CD14-positive monocyte (primary cell): ENCODE measurements at regions not wholly inside any gene's neighbourhood (a gene's known extent, or its start where the extent isn't known, plus 50 kb on each side); places are given as distances from the start of the nearest gene placed in this dataset.

Experiments used
- DNase-seq, 3 donors: peaks; one replicate each; pipeline ENCODE4 v3.0.0-alpha.2; 2011 to 2022
- H2AFZ ChIP-seq: 2 replicates; pipeline ENCODE4 v1.6.0; 2012; ENCODE audit warnings: mild to moderate bottlenecking, low read depth, low read length, inconsistent platforms; ENCODE audit not compliant: insufficient read depth, poor library complexity, severe bottlenecking
- H3K27ac ChIP-seq, 2 donors: 1 replicate in 1 of 2; 2 replicates in 1 of 2; pipeline ENCODE4 v1.5.1; 2012 to 2013; ENCODE audit warnings: low read length in 2 of 2, control low read depth in 1 of 2, inconsistent platforms in 1 of 2, low read depth in 1 of 2, mild to moderate bottlenecking in 1 of 2
- H3K27me3 ChIP-seq, 2 donors: one replicate each; pipeline versions ENCODE4 v1.6.0 to v1.6.1; 2011 to 2013; ENCODE audit warnings: low read length in 2 of 2; ENCODE audit not compliant: control insufficient read depth in 2 of 2, insufficient read depth in 2 of 2
- H3K36me3 ChIP-seq, 2 donors: replicated peaks in 1 of 2; 1 replicate in 1 of 2; 2 replicates in 1 of 2; pipeline versions ENCODE4 v1.5.1 to v1.6.1; 2012 to 2013; ENCODE audit warnings: low read length in 2 of 2, control low read depth in 1 of 2, inconsistent platforms in 1 of 2, mild to moderate bottlenecking in 1 of 2; ENCODE audit not compliant: insufficient read depth in 2 of 2, control insufficient read depth in 1 of 2
- H3K4me1 ChIP-seq, 2 donors: 1 replicate in 1 of 2; 2 replicates in 1 of 2; pipeline versions ENCODE4 v1.5.1 to v1.6.1; 2012 to 2013; ENCODE audit warnings: low read length in 2 of 2, control low read depth in 1 of 2, inconsistent platforms in 1 of 2, mild to moderate bottlenecking in 1 of 2, moderate library complexity in 1 of 2; ENCODE audit not compliant: insufficient read depth in 2 of 2, control insufficient read depth in 1 of 2
- H3K4me2 ChIP-seq: replicated peaks from 2 replicates; pipeline ENCODE3; 2012; ENCODE audit warnings: low read length, moderate library complexity, mild to moderate bottlenecking; ENCODE audit not compliant: poor library complexity, severe bottlenecking; ENCODE audit errors: extremely low read depth
- H3K4me3 ChIP-seq, 3 experiments: fragments of 200-600 bp in 1 of 3; sonication (generic) in 1 of 3; replicated peaks in 1 of 3; 1 replicate in 2 of 3; 2 replicates in 1 of 3; pipeline ENCODE4 v1.5.1; 2011 to 2013; ENCODE audit warnings: low read length in 3 of 3, mild to moderate bottlenecking in 3 of 3, control low read depth in 2 of 3, low read depth in 2 of 3, inconsistent platforms in 1 of 3, moderate library complexity in 1 of 3
- H3K79me2 ChIP-seq: 2 replicates; pipeline ENCODE4 v1.6.0; 2012; ENCODE audit warnings: mild to moderate bottlenecking, control low read depth, inconsistent platforms, low read length, moderate library complexity; ENCODE audit not compliant: insufficient read depth
- H3K9ac ChIP-seq: 2 replicates; pipeline ENCODE4 v1.6.0; 2017; ENCODE audit warnings: low read length, mild to moderate bottlenecking; ENCODE audit not compliant: insufficient read depth, poor library complexity, severe bottlenecking
- H3K9me3 ChIP-seq, 2 donors: replicated peaks in 1 of 2; 1 replicate in 1 of 2; 2 replicates in 1 of 2; pipeline versions ENCODE4 v1.5.1 to v1.6.1; 2012 to 2013; ENCODE audit warnings: low read length in 2 of 2, control low read depth in 1 of 2; ENCODE audit not compliant: control insufficient read depth in 1 of 2, insufficient read depth in 1 of 2
- H4K20me1 ChIP-seq: 2 replicates; pipeline ENCODE4 v1.6.0; 2012; ENCODE audit warnings: mild to moderate bottlenecking, low read length, control low read depth, moderate library complexity; ENCODE audit not compliant: insufficient read depth
- H3K27ac Mint-ChIP-seq, 7 donors: one replicate each; pipeline ENCODE4 v1.8.0; 2020; ENCODE audit warnings: mild to moderate bottlenecking in 7 of 7, mixed read lengths in 7 of 7, moderate library complexity in 6 of 7, inconsistent platforms in 2 of 7
- H3K27me3 Mint-ChIP-seq, 3 donors: one replicate each; pipeline ENCODE4 v1.8.0; 2021 to 2022; ENCODE audit warnings: low read depth in 3 of 3, mild to moderate bottlenecking in 3 of 3, mixed read lengths in 3 of 3, moderate library complexity in 3 of 3, inconsistent platforms in 1 of 3
- H3K36me3 Mint-ChIP-seq, 2 donors: one replicate each; pipeline ENCODE4 v1.8.0; 2020; ENCODE audit warnings: mixed read lengths in 2 of 2, inconsistent platforms in 1 of 2, mild to moderate bottlenecking in 1 of 2
- H3K4me1 Mint-ChIP-seq: one replicate; pipeline ENCODE4 v1.8.0; 2020; ENCODE audit warnings: mild to moderate bottlenecking, mixed read lengths
- H3K4me3 Mint-ChIP-seq, 2 donors: one replicate each; pipeline ENCODE4 v1.8.0; 2020; ENCODE audit warnings: mild to moderate bottlenecking in 2 of 2, mixed read lengths in 2 of 2, moderate library complexity in 1 of 2
- H3K9me3 Mint-ChIP-seq, 7 donors: one replicate each; pipeline ENCODE4 v1.8.0; 2020 to 2022; ENCODE audit warnings: mixed read lengths in 7 of 7, mild to moderate bottlenecking in 6 of 7, moderate library complexity in 6 of 7, inconsistent platforms in 2 of 7
- WGBS: methylation state at CpG from one replicate; pipeline ENCODE4 v1.1.5; 2013; ENCODE audit warnings: missing lambda C conversion rate; ENCODE audit not compliant: insufficient coverage; 5-methylcytosine and 5-hydroxymethylcytosine counted together
- intact Hi-C, 2 donors: fragments of 100-400 bp; cut with micrococcal nuclease; formaldehyde crosslinking; loops; one replicate each; pipeline versions ENCODE4 v1.15.0 to v1.15.1; 2023
- TF ChIP-seq, protein P1 (sequence below): fragments of 200-600 bp; IDR thresholded peaks from one replicate; pipeline ENCODE4 v1.8.0; 2022; ENCODE audit warnings: antibody characterized with exemption, mild to moderate bottlenecking

DNA sequence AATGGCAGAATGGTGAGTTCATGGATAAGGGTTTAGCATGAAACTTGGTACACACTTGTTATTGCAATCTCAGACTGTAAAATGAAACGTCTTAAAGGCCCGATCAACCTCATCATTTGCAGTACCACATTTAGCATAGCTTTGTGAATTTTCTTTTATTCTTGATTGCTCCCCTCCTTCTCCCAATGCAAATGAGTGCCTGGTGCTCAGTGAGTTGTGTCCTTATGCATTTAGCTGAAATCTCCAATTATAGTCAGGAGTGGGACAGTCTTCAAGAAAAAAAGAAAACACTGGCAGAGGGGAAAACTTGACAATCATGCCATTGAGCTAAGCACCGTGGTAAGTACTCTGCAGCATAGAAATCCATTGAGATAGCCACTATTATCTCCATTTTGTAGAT is 161.0 kb upstream of the HMCN1 start:
- TF ChIP-seq, protein P1, sequence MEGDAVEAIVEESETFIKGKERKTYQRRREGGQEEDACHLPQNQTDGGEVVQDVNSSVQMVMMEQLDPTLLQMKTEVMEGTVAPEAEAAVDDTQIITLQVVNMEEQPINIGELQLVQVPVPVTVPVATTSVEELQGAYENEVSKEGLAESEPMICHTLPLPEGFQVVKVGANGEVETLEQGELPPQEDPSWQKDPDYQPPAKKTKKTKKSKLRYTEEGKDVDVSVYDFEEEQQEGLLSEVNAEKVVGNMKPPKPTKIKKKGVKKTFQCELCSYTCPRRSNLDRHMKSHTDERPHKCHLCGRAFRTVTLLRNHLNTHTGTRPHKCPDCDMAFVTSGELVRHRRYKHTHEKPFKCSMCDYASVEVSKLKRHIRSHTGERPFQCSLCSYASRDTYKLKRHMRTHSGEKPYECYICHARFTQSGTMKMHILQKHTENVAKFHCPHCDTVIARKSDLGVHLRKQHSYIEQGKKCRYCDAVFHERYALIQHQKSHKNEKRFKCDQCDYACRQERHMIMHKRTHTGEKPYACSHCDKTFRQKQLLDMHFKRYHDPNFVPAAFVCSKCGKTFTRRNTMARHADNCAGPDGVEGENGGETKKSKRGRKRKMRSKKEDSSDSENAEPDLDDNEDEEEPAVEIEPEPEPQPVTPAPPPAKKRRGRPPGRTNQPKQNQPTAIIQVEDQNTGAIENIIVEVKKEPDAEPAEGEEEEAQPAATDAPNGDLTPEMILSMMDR, result no peak
- peak overlapping the region in 1 of 2 donors; percentile 9 for H3K27ac ChIP-seq
- WGBS, result no CpG with 5 or more reads among the region's 3 CpGs

DNA sequence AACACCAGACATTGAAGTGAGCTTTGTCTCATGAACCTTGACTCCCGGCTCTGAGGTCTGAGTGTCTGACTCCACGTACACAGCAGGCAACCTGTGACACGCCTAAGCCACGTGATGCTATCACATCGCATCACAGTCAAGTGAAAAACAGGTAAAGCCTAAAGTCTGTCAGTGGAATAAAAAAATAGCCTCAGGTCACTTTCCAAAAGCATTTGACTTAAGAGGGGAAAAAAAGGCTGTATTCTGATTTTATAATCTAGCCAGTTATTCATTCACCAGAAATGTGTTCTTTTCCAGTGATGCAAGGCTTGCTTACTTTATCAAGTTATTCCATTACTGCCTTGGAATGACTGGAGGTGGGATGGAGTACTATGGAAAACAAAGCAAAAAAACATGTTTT is 163.2 kb upstream of the HMCN1 start:
- Histone ChIP-seq H3K4me2 (no peak overlapping the region), H3K4me3 (no peak overlapping the region), H2AFZ (no peak overlapping the region), H3K9ac (no peak overlapping the region), H3K79me2 (no peaks in the 10 kb centered on the region), H4K20me1 (no peaks in the 10 kb centered on the region), H3K27me3 (no peaks in the 10 kb centered on the region), H3K27ac (no peak overlapping the region), H3K36me3 (no peaks in the 10 kb centered on the region), H3K4me1 (peaks cover 40 to 50% of the 10 kb centered on the region in 2 donors), H3K9me3 (no peaks in the 10 kb centered on the region)
- 98% methylated on average over 5 of the region's 5 CpGs for WGBS
- intact Hi-C loops, result no loop called here
- TF ChIP-seq, protein P1, result no peak
- Mint-ChIP-seq H3K9me3 (peaks cover 2 to 9% (median 5%) of the 10 kb centered on the region in 7 donors), H3K4me1 (peaks cover 42% of the 10 kb centered on the region), H3K36me3 (peaks cover 0 to 3% of the 10 kb centered on the region in 2 donors), H3K27ac (peak overlapping the region in 2 of 7 donors; percentile 4 to 56), H3K27me3 (peaks cover 0 to under 1% (median 0%) of the 10 kb centered on the region in 3 donors), H3K4me3 (no peak overlapping the region)
- no peak for DNase-seq

More for the DNA sequence above, 161.0 kb upstream of the HMCN1 start:
- Histone ChIP-seq H3K4me2 (no peak overlapping the region), H2AFZ (no peak overlapping the region), H3K9me3 (peaks cover under 1 to 3% of the 10 kb centered on the region in 2 donors), H3K4me1 (peaks cover 24 to 33% of the 10 kb centered on the region in 2 donors), H3K79me2 (no peaks in the 10 kb centered on the region), H3K4me3 (no peak overlapping the region), H3K27me3 (no peaks in the 10 kb centered on the region), H4K20me1 (no peaks in the 10 kb centered on the region), H3K9ac (no peak overlapping the region), H3K36me3 (no peaks in the 10 kb centered on the region)
- intact Hi-C loops, result no loop called here
- Mint-ChIP-seq H3K27ac (peak overlapping the region in 5 of 7 donors; percentile 2 to 83 (median 64)), H3K9me3 (peaks cover 9 to 19% (median 15%) of the 10 kb centered on the region in 7 donors), H3K4me1 (peaks cover 28% of the 10 kb centered on the region), H3K36me3 (peaks cover 3 to 4% of the 10 kb centered on the region in 2 donors), H3K27me3 (no peaks in the 10 kb centered on the region), H3K4me3 (no peak overlapping the region)
- no peak for DNase-seq
